ENCODE measurements at regions not wholly inside any gene's neighbourhood (a gene's known extent, or its start where the extent isn't known, plus 50 kb on each side); places are given as distances from the start of the nearest gene placed in this dataset.

DNA sequence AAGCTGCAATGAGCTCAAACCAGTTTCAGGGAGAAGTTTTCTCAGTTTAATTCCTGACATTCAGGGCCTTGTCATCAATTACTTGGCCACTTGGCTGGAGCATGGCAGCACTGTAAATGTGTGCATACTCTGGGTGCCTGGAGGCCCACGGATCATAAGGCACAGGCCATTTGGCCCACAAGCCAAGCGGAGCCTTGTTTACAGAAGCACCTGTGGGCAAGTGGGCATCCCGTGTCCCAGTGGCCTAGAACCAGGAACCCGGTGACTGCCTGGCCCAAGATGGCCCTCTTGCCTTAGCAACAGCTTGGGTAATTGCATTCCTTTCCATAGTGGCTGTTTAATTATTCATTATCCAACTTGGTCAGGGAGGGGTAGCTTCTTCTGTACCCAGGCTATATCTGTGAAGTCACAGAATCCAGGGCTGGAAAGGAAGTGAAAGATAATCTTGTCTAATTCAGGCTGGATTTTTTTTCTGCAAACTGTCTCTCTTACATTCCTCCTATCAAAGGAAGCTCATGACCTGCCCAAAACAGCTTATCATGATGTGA is 426.4 kb upstream of the ZMIZ1 start:
- no peak for TF ChIP-seq POLR2AphosphoS5 (IDR thresholded peaks at IDR 0.05; ENCODE audit: borderline replicate concordance, low read depth, low read length)
- TF ChIP-seq EZH2 (IDR thresholded peaks at IDR 0.05): no peak

All from SK-N-MC (cell line).